Activated T-helper 2 cell treated with anti-CD3 and anti-CD28 coated beads, Interferon-gamma antibody, Interleukin-2, Interleukin-4, amounts not matched to agents 10 μg/mL and 5 μg/mL and 100 μg/mL, durations not matched to agents 14 hours and 24 hours and 36 hours (primary cell): ENCODE measurements at regions not wholly inside any gene's neighbourhood (a gene's known extent, or its start where the extent isn't known, plus 50 kb on each side); places are given as distances from the start of the nearest gene placed in this dataset.
"Not testable (repeated sequence)": the region's sequence is repeated elsewhere in the genome, so short reads cannot be mapped to it uniquely, and the experiment has no call there.

Source experiments
- DNase-seq: peaks from one replicate; pipeline ENCODE4 v3.0.0; 2021; ENCODE audit warnings: low spot score
- H3K27ac Mint-ChIP-seq: one replicate; pipeline ENCODE4 v1.8.0; 2021; ENCODE audit warnings: mixed read lengths
- H3K27me3 Mint-ChIP-seq: one replicate; pipeline ENCODE4 v1.8.0; 2021; ENCODE audit warnings: low read depth, mixed read lengths
- H3K36me3 Mint-ChIP-seq: one replicate; pipeline ENCODE4 v1.8.0; 2021; ENCODE audit warnings: low read depth, mixed read lengths
- H3K4me1 Mint-ChIP-seq: one replicate; pipeline ENCODE4 v1.8.0; 2021; ENCODE audit warnings: low read depth, mixed read lengths
- H3K4me3 Mint-ChIP-seq: one replicate; pipeline ENCODE4 v1.8.0; 2021; ENCODE audit warnings: low read depth, mild to moderate bottlenecking, moderate library complexity, mixed read lengths
- H3K9me3 Mint-ChIP-seq: one replicate; pipeline ENCODE4 v1.8.0; 2021; ENCODE audit warnings: mixed read lengths
- intact Hi-C: fragments of 100-400 bp; cut with micrococcal nuclease; formaldehyde crosslinking; loops from one replicate; pipeline ENCODE4 v1.15.1; 2023

- H3K4me1 Mint-ChIP-seq, result no peaks in the 10 kb centered on the region
- no peak overlapping the region for H3K4me3 Mint-ChIP-seq
- peaks cover 47% of the 10 kb centered on the region for H3K9me3 Mint-ChIP-seq
- H3K27me3 Mint-ChIP-seq, result no peaks in the 10 kb centered on the region
- intact Hi-C loops, result no loop called here
- H3K27ac Mint-ChIP-seq, result no peak overlapping the region
- no peaks in the 10 kb centered on the region for H3K36me3 Mint-ChIP-seq
- no peak for DNase-seq
These were observed 845.9 kb upstream of the GBE1 start for GRCh38 chr3:82607391-82607790.

DNA sequence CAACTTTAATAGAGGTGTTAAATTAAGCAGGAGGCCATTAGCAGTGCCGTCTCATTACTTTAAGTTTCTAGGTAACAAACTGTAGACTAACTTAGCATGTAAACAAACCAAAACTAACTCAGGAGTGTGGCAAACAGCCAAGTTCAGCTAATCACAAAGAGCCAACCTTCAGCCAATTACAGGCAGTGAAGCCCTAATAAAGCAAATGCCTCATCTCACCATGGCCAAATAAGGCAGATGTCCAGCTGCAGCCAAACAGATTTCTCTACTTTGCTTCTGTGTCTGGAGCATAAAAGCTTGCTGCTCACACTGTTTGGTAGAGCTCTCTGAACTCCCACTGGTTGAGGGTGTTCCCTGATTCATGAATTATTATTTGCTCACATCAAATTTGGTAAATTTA is 835.4 kb upstream of the GBE1 start:
- Mint-ChIP-seq H3K4me1 (no peaks in the 10 kb centered on the region), H3K27ac (no peak overlapping the region), H3K9me3 (peaks cover 30% of the 10 kb centered on the region), H3K36me3 (no peaks in the 10 kb centered on the region), H3K4me3 (no peak overlapping the region), H3K27me3 (no peaks in the 10 kb centered on the region)
- intact Hi-C loops, result no loop called here
- no peak for DNase-seq

GRCh38 chr3:82595530-82595929 is 834.1 kb upstream of the GBE1 start:
- Mint-ChIP-seq H3K36me3 (no peaks in the 10 kb centered on the region), H3K4me1 (no peaks in the 10 kb centered on the region), H3K9me3 (peaks cover 31% of the 10 kb centered on the region), H3K4me3 (no peak overlapping the region), H3K27ac (no peak overlapping the region), H3K27me3 (no peaks in the 10 kb centered on the region)
- DNase-seq, result no peak
- intact Hi-C loops, result no loop called here

DNA sequence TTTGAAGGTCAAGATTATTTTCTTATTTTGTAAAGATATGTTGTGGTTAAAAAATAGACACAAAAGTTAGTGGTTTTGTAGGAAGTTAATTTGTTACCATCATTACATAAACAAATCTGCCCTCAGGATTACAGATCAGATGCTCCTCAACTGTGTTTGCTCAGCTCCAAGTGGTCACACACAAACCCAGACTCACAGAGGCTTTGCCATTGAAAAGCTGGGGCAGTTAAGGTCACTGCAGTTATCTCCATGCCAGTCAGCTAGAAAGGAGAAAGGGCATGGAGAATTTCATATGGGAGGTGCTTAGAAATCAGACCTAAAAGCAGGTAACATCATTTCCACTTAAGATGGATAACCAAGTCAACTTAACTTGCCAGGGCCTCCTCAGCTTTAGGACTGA is 825.7 kb upstream of the GBE1 start:
- no peaks in the 10 kb centered on the region for H3K36me3 Mint-ChIP-seq
- peaks cover 10% of the 10 kb centered on the region for H3K9me3 Mint-ChIP-seq

GRCh38 chr3:82586414-82586813 is 825.0 kb upstream of the GBE1 start:
- Mint-ChIP-seq H3K4me3 (no peak overlapping the region), H3K27ac (no peak overlapping the region), H3K9me3 (peaks cover 5% of the 10 kb centered on the region), H3K27me3 (no peaks in the 10 kb centered on the region), H3K4me1 (no peaks in the 10 kb centered on the region), H3K36me3 (no peaks in the 10 kb centered on the region)
- intact Hi-C loops, result no loop called here
- DNase-seq, result no peak

More for the DNA sequence above, 825.7 kb upstream of the GBE1 start:
- no peak overlapping the region for H3K27ac Mint-ChIP-seq
- intact Hi-C loops, result no loop called here
- no peak overlapping the region for H3K4me3 Mint-ChIP-seq
- no peak for DNase-seq
- no peaks in the 10 kb centered on the region for H3K4me1 Mint-ChIP-seq
- H3K27me3 Mint-ChIP-seq, result no peaks in the 10 kb centered on the region

DNA sequence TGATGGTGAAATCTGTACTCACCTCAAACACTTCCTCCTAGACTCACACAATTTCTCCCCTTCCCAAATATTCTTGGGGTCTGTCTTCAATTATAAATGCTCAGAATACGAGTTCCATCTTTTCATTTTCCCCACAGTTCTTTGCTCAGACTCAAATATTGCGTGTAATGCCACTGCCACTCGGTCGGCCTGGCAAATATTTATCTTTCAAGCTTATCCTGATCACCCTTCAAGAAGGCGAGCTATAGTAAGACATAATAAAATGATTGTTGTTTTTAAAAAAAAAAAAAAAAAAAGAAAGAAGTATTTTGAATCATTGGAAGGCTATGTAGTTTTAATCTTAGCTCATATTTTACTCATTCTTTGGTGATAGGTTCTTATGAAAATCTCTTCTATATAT is 824.6 kb upstream of the GBE1 start:
- H3K4me3 Mint-ChIP-seq, intact Hi-C loops, H3K36me3 Mint-ChIP-seq, H3K27me3 Mint-ChIP-seq, H3K4me1 Mint-ChIP-seq, H3K9me3 Mint-ChIP-seq, DNase-seq, H3K27ac Mint-ChIP-seq: not testable (repeated sequence)

GRCh38 chr3:82585591-82585990 is 824.1 kb upstream of the GBE1 start:
- not testable (repeated sequence) for H3K27ac Mint-ChIP-seq

GRCh38 chr3:82584861-82585260 is 823.4 kb upstream of the GBE1 start:
- H3K27ac Mint-ChIP-seq, intact Hi-C loops, H3K27me3 Mint-ChIP-seq, H3K9me3 Mint-ChIP-seq, H3K4me3 Mint-ChIP-seq, H3K4me1 Mint-ChIP-seq, H3K36me3 Mint-ChIP-seq, DNase-seq: not testable (repeated sequence)

More at GRCh38 chr3:82585591-82585990, 824.1 kb upstream of the GBE1 start:
- H3K4me1 Mint-ChIP-seq, H3K9me3 Mint-ChIP-seq, intact Hi-C loops, H3K4me3 Mint-ChIP-seq, DNase-seq, H3K36me3 Mint-ChIP-seq, H3K27me3 Mint-ChIP-seq: not testable (repeated sequence)

GRCh38 chr3:82584415-82584814 is 823.0 kb upstream of the GBE1 start:
- H3K27me3 Mint-ChIP-seq, intact Hi-C loops, H3K4me1 Mint-ChIP-seq, H3K4me3 Mint-ChIP-seq, H3K27ac Mint-ChIP-seq, H3K9me3 Mint-ChIP-seq, H3K36me3 Mint-ChIP-seq, DNase-seq: not testable (repeated sequence)

DNA sequence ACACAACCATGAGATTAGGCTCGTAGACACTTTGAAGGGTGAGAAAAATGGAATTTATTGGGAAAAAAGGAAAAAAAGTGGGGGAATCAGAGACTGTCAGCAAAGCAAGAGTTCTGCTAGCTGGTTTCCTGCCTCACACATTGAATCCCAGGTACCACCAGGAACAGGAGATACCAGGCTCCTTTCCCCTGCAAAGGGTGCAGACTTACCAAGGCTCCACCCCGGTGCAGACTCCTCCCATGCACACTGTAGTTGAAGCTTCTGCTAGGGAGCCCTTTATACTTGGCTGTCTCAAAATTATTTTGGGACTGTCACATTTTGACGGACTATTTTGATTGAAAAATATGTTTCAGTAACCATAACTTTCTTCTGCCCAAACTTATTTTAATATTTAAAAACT is 819.9 kb upstream of the GBE1 start:
- Mint-ChIP-seq H3K27me3 (no peaks in the 10 kb centered on the region), H3K4me1 (no peaks in the 10 kb centered on the region), H3K36me3 (no peaks in the 10 kb centered on the region), H3K4me3 (no peak overlapping the region), H3K27ac (no peak overlapping the region), H3K9me3 (peaks cover 4% of the 10 kb centered on the region)
- intact Hi-C loops, result no loop called here
- DNase-seq, result no peak

GRCh38 chr3:82572721-82573120 is 811.3 kb upstream of the GBE1 start:
- Mint-ChIP-seq H3K27me3 (no peaks in the 10 kb centered on the region), H3K4me1 (no peaks in the 10 kb centered on the region), H3K36me3 (no peaks in the 10 kb centered on the region), H3K4me3 (no peak overlapping the region), H3K9me3 (no peaks in the 10 kb centered on the region), H3K27ac (no peak overlapping the region)
- DNase-seq, result no peak
- intact Hi-C loops, result no loop called here

GRCh38 chr3:82568776-82569338 is 807.4 kb upstream of the GBE1 start:
- intact Hi-C loops, result no loop called here
- Mint-ChIP-seq H3K27me3 (no peaks in the 10 kb centered on the region), H3K27ac (no peak overlapping the region), H3K36me3 (no peaks in the 10 kb centered on the region), H3K9me3 (peaks cover 3% of the 10 kb centered on the region), H3K4me1 (no peaks in the 10 kb centered on the region), H3K4me3 (no peak overlapping the region)
- no peak for DNase-seq

- DNase-seq, result no peak
- H3K9me3 Mint-ChIP-seq, result peaks cover 8% of the 10 kb centered on the region
These were observed 805.7 kb upstream of the GBE1 start for GRCh38 chr3:82567029-82567600.

DNA sequence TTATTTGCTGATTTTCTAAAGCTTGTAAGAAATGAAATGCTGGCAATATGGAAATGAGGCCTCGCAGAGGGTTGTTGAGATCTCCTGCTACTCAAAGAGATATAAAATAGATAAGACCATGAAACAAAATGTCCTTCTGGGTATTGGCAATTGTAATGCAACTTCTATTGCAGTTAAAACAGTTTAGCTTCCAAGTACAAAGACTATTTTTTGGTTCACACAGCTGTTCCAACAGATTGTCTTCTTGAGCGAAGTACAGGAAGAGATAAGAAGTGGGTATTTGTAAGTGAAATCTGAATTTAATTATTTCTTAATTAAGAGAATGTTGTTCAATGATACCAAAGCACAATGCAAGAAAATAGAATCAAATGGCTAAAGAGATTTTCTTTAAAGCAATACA is 801.5 kb upstream of the GBE1 start:
- Mint-ChIP-seq H3K36me3 (no peaks in the 10 kb centered on the region), H3K27ac (no peak overlapping the region), H3K4me1 (no peaks in the 10 kb centered on the region), H3K27me3 (no peaks in the 10 kb centered on the region), H3K4me3 (no peak overlapping the region), H3K9me3 (peaks cover 11% of the 10 kb centered on the region)
- DNase-seq, result no peak
- intact Hi-C loops, result no loop called here

More at GRCh38 chr3:82567029-82567600, 805.7 kb upstream of the GBE1 start:
- Mint-ChIP-seq H3K4me3 (no peak overlapping the region), H3K27ac (no peak overlapping the region), H3K4me1 (no peaks in the 10 kb centered on the region), H3K36me3 (no peaks in the 10 kb centered on the region), H3K27me3 (no peaks in the 10 kb centered on the region)
- intact Hi-C loops, result no loop called here
